GM12878 (cell line): ENCODE measurements at regions not wholly inside any gene's neighbourhood (a gene's known extent, or its start where the extent isn't known, plus 50 kb on each side); places are given as distances from the start of the nearest gene placed in this dataset.

ENCODE experiments used
- ATAC-seq: fragments of 200-7000 bp; cut with Tn5 transposase; 3 replicates; pipeline ENCODE4 v1.9.1; 2020; ENCODE audit warnings: mild to moderate bottlenecking, moderate library complexity
- BruUV-seq: library from RNA; stranded (reverse); fragments of 400-500 nt; replicated peaks from 2 replicates; lab custom pipeline; 2021; lab: Mats Ljungman, UMichigan
- CTCF ChIA-PET: fragments of 300-600 bp; sonication (Branson Sonifier 250); formaldehyde crosslinking; extraction: SDS; loops from one replicate; lab custom pipeline; 2021; ENCODE audit warnings: inconsistent platforms; lab: Yijun Ruan, JAX
- POLR2A ChIA-PET: fragments of 350-600 bp; formaldehyde crosslinking; extraction: SDS; loops from one replicate; lab custom pipeline; 2021; ENCODE audit warnings: inconsistent platforms; lab: Charles Lee
- RAD21 ChIA-PET: fragments of 300-600 bp; sonication (Branson Sonifier 250); formaldehyde crosslinking; loops from one replicate; lab custom pipeline; 2023; ENCODE audit warnings: antibody characterized with exemption; ENCODE audit not compliant: unreplicated experiment; lab: Charles Lee
- SMC1A ChIA-PET: fragments of 300-600 bp; sonication (Branson Sonifier 250); formaldehyde crosslinking; loops from one replicate; lab custom pipeline; 2023; ENCODE audit not compliant: unreplicated experiment, uncharacterized antibody; lab: Charles Lee
- DNase-seq: peaks from one replicate; pipeline ENCODE4 v3.0.0-alpha.2; 2011; ENCODE audit warnings: low read depth, low spot score
- FAIRE-seq: peaks from 3 replicates; lab custom pipeline; 2011; peaks lifted over from hg19 to GRCh38; lab: Jason Lieb, UNC
- H2AFZ ChIP-seq: 2 replicates; pipeline ENCODE4 v1.6.0; 2011; ENCODE audit warnings: low read depth, low read length, control low read depth; ENCODE audit not compliant: control insufficient read depth
- H3K27ac ChIP-seq: 2 replicates; pipeline ENCODE4 v1.5.1; 2011; ENCODE audit warnings: control low read depth; ENCODE audit not compliant: control insufficient read depth, insufficient read depth
- H3K27me3 ChIP-seq, 2 experiments: replicated peaks in 1 of 2; 2 replicates each; pipeline versions ENCODE4 v1.6.0 to v1.6.1; 2011; ENCODE audit warnings: low read length in 1 of 2; ENCODE audit not compliant: control insufficient read depth in 2 of 2, insufficient read depth in 2 of 2
- H3K36me3 ChIP-seq, 2 experiments: 2 replicates each; pipeline ENCODE4 v1.5.1; 2011; ENCODE audit warnings: low read length in 1 of 2; ENCODE audit not compliant: control insufficient read depth in 2 of 2, insufficient read depth in 2 of 2
- H3K4me1 ChIP-seq: 2 replicates; pipeline ENCODE4 v1.6.1; 2011; ENCODE audit warnings: mild to moderate bottlenecking, low read length, moderate library complexity, mixed read lengths; ENCODE audit not compliant: control insufficient read depth, insufficient read depth
- H3K4me2 ChIP-seq: 2 replicates; pipeline ENCODE4 v1.6.0; 2011; ENCODE audit warnings: control low read depth; ENCODE audit not compliant: control insufficient read depth, insufficient read depth
- H3K4me3 ChIP-seq: fragments of 200-600 bp; sonication (generic); 2 replicates; pipeline ENCODE4 v1.5.1; 2016
- H3K79me2 ChIP-seq: 2 replicates; pipeline ENCODE4 v1.6.0; 2011; ENCODE audit warnings: low read length; ENCODE audit not compliant: control insufficient read depth, insufficient read depth
- H3K9ac ChIP-seq: 2 replicates; pipeline ENCODE4 v1.8.0; 2011; ENCODE audit warnings: low read length, control low read depth, mixed read lengths; ENCODE audit not compliant: control insufficient read depth, insufficient read depth
- H3K9me3 ChIP-seq: replicated peaks from 3 replicates; pipeline ENCODE4 v1.5.1; 2011; ENCODE audit warnings: mild to moderate bottlenecking, low read length; ENCODE audit not compliant: control insufficient read depth, insufficient read depth
- H4K20me1 ChIP-seq: 2 replicates; pipeline ENCODE4 v1.6.0; 2011; ENCODE audit not compliant: control insufficient read depth, insufficient read depth
- CREB1 ChIP-seq: IDR thresholded peaks from 2 replicates; pipeline ENCODE4 v1.6.1; 2012; ENCODE audit warnings: low read depth, mild to moderate bottlenecking, inconsistent platforms
- CREM ChIP-seq: IDR thresholded peaks from 2 replicates; pipeline ENCODE4 v1.6.1; 2014; ENCODE audit warnings: antibody characterized with exemption, low read depth
- JUNB ChIP-seq: IDR thresholded peaks from 2 replicates; pipeline ENCODE4 v1.6.1; 2016; ENCODE audit warnings: antibody characterized with exemption, mild to moderate bottlenecking
- JUND ChIP-seq: IDR thresholded peaks from 2 replicates; pipeline ENCODE4 v1.6.1; 2012; ENCODE audit warnings: low read depth, mild to moderate bottlenecking, low read length, improper control_type of control experiment, moderate library complexity
- NFIC ChIP-seq: IDR thresholded peaks from 2 replicates; pipeline ENCODE4 v1.6.1; 2012; ENCODE audit warnings: low read depth, mild to moderate bottlenecking, inconsistent platforms, low read length, moderate library complexity
- SREBF2 ChIP-seq: IDR thresholded peaks from 2 replicates; pipeline ENCODE4 v1.6.1; 2012; ENCODE audit warnings: mild to moderate bottlenecking, low read length
- TCF7 ChIP-seq: IDR thresholded peaks from 2 replicates; pipeline ENCODE4 v1.6.1; 2014; ENCODE audit warnings: antibody characterized with exemption, borderline replicate concordance
- WGBS: methylation state at CpG from one replicate; pipeline ENCODE4 v1.1.6; 2016; ENCODE audit warnings: low lambda C conversion rate; ENCODE audit not compliant: insufficient replicate concordance, insufficient coverage; ENCODE audit errors: missing lambda C conversion rate; 5-methylcytosine and 5-hydroxymethylcytosine counted together
- in situ Hi-C: fragments of 300-500 bp; cut with MboI; formaldehyde crosslinking; loops from 9 replicates; pipeline ENCODE4 v1.14.3; 2018; ENCODE audit warnings: mixed read lengths
- intact Hi-C: fragments of 100-400 bp; cut with micrococcal nuclease; formaldehyde crosslinking; loops from one replicate; pipeline ENCODE4 v1.14.2; 2022; ENCODE audit not compliant: unreplicated experiment
- TF ChIP-seq, protein P1 (sequence below): fragments of 450-650 bp; IDR thresholded peaks from 2 replicates; pipeline ENCODE4 v1.6.1; 2017; ENCODE audit warnings: low read depth, mild to moderate bottlenecking, moderate library complexity

DNA sequence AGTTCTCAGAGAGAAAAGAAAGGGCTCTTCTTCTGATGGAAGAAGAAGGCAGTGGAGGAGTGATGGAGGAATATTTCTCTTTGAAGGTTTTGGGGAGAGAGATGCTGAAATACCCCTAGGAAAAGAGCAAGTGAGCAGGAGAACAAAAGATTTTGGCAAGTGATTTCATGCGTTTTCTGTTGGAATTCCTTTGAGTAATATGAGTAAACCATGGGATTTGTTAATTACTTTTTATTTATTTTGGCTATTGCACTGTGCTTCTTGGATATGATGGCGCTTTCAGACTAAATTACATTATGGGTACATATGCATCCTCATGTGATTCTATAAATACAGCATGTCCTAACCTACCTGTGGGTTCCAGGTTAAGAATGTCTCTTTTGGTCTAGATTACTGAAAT is 210.1 kb upstream of the PTGFR start (continued):
- TF ChIP-seq, protein P1, sequence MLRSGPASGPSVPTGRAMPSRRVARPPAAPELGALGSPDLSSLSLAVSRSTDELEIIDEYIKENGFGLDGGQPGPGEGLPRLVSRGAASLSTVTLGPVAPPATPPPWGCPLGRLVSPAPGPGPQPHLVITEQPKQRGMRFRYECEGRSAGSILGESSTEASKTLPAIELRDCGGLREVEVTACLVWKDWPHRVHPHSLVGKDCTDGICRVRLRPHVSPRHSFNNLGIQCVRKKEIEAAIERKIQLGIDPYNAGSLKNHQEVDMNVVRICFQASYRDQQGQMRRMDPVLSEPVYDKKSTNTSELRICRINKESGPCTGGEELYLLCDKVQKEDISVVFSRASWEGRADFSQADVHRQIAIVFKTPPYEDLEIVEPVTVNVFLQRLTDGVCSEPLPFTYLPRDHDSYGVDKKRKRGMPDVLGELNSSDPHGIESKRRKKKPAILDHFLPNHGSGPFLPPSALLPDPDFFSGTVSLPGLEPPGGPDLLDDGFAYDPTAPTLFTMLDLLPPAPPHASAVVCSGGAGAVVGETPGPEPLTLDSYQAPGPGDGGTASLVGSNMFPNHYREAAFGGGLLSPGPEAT = no peak
- TF ChIP-seq JUND = no peak
- no peak for TF ChIP-seq CREB1
- no peak for TF ChIP-seq NFIC

DNA sequence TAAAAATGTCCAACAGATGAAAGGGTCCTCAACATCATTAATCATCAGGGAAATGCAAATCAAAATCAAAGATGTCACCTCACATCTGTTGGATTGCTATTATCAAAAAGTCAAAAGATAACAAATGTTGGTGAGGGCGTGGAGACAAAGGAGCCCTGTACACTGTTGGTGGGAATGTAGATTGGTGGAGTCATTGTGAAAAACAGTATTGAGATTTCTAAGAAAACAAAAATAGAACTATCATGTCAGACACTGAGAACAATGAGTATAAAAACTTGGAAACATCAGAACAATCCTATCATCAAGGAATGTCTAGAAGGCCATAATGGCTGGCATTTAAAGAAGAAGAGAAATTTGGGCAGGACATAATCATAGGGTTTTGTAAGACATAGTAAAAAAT is 209.2 kb upstream of the PTGFR start:
- WGBS = 3% methylated on average over 1 of the region's 1 CpG
- Histone ChIP-seq H3K9me3 (no peaks in the 10 kb centered on the region), H3K27ac (no peak overlapping the region), H3K4me1 (no peaks in the 10 kb centered on the region), H3K4me3 (no peak overlapping the region), H3K36me3 (no peaks in the 10 kb centered on the region), H3K9ac (no peak overlapping the region), H3K27me3 (no peaks in the 10 kb centered on the region), H3K79me2 (no peaks in the 10 kb centered on the region), H3K4me2 (no peak overlapping the region), H4K20me1 (no peaks in the 10 kb centered on the region), H2AFZ (no peak overlapping the region)
- DNase-seq = no peak
- CTCF ChIA-PET = no interaction called here
- TF ChIP-seq SREBF2 = no peak
- peak; percentile 62 for TF ChIP-seq JUNB
- TF ChIP-seq TCF7 = no peak
- TF ChIP-seq NFIC = peak; percentile 31; the same call in 1 of the 2 replicates
- TF ChIP-seq CREM = 0 out of 2 replicates have a peak, but pooled peaks have one; percentile 12
- peak; percentile 46; the same call in 2 of the 3 replicates for ATAC-seq
- no peak for FAIRE-seq
- intact Hi-C loops (no loop called here), in situ Hi-C loops (no loop called here)
- POLR2A ChIA-PET = no interaction called here
- no TSS peak for BruUV-seq
- RAD21 ChIA-PET = no interaction called here
- SMC1A ChIA-PET = no interaction called here
